H1 (cell line): ENCODE measurements at regions not wholly inside any gene's neighbourhood (a gene's known extent, or its start where the extent isn't known, plus 50 kb on each side); places are given as distances from the start of the nearest gene placed in this dataset.

Source experiments
- CBX5 ChIP-seq: fragments of 300-800, 300-1000 bp; sonication (generic); IDR thresholded peaks from 2 replicates; pipeline ENCODE4 v1.7.1; 2016; ENCODE audit warnings: antibody characterized with exemption, low read length, low read depth
- EGR1 ChIP-seq: IDR thresholded peaks from 2 replicates; pipeline ENCODE4 v1.6.1; 2011; ENCODE audit warnings: low read depth, low read length, borderline replicate concordance
- NANOG ChIP-seq: IDR thresholded peaks from 2 replicates; pipeline ENCODE4 v1.6.1; 2011; ENCODE audit warnings: low read length, low read depth, mild to moderate bottlenecking, inconsistent platforms; ENCODE audit not compliant: insufficient read depth, poor library complexity, severe bottlenecking
- TCF12 ChIP-seq: IDR thresholded peaks from 2 replicates; pipeline ENCODE4 v1.6.1; 2011; ENCODE audit warnings: low read depth, mild to moderate bottlenecking, low read length
- ZNF274 ChIP-seq: IDR thresholded peaks from 2 replicates; pipeline ENCODE4 v1.7.0; 2012; ENCODE audit warnings: low read length, borderline replicate concordance; ENCODE audit errors: extremely low read depth
- TF ChIP-seq, protein P1 (sequence below): IDR thresholded peaks from 2 replicates; pipeline ENCODE4 v1.6.1; 2012; ENCODE audit warnings: inconsistent platforms
- TF ChIP-seq, protein P2 (sequence below), 3 experiments: IDR thresholded peaks; 1 replicate in 2 of 3; 2 replicates in 1 of 3; pipeline versions ENCODE4 v1.5.1 to v1.6.1; 2011; ENCODE audit warnings: low read length in 3 of 3, mild to moderate bottlenecking in 3 of 3, inconsistent platforms in 2 of 3, low read depth in 1 of 3, moderate library complexity in 1 of 3; ENCODE audit not compliant: insufficient read depth in 1 of 3; ENCODE audit errors: control extremely low read depth in 1 of 3

DNA sequence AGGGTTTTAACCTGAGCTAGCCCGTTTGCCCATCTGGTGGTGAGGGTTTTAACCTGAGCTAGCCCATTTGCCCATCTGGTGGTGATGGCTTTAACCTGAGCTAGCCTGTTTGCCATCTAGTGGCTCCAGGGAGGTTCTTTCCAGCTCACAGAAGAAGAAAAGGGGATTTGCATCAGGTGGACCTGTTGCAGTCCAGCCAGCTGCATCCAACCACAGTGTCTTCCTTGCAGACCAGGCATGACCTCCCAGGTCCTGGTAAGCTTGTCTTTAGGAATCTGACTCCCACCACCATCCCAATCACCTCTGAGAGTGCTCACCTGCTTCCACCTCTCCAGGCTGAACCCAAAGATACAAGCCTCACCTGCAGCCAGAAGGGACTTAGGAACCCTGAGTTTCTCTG lies 62.4 kb upstream of the EMX2 start (continued):
- TF ChIP-seq, protein P1, sequence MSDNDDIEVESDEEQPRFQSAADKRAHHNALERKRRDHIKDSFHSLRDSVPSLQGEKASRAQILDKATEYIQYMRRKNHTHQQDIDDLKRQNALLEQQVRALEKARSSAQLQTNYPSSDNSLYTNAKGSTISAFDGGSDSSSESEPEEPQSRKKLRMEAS, result no peak
- TF ChIP-seq TCF12 (no peak), CBX5 (no peak), EGR1 (no peak), NANOG (no peak), ZNF274 (no peak)
- TF ChIP-seq, protein P2, sequence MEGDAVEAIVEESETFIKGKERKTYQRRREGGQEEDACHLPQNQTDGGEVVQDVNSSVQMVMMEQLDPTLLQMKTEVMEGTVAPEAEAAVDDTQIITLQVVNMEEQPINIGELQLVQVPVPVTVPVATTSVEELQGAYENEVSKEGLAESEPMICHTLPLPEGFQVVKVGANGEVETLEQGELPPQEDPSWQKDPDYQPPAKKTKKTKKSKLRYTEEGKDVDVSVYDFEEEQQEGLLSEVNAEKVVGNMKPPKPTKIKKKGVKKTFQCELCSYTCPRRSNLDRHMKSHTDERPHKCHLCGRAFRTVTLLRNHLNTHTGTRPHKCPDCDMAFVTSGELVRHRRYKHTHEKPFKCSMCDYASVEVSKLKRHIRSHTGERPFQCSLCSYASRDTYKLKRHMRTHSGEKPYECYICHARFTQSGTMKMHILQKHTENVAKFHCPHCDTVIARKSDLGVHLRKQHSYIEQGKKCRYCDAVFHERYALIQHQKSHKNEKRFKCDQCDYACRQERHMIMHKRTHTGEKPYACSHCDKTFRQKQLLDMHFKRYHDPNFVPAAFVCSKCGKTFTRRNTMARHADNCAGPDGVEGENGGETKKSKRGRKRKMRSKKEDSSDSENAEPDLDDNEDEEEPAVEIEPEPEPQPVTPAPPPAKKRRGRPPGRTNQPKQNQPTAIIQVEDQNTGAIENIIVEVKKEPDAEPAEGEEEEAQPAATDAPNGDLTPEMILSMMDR (IDR thresholded peaks at IDR 0.05; ENCODE audit: control extremely low read depth in 1 of 3, insufficient read depth in 1 of 3, low read depth in 1 of 3, low read length in 3 of 3), result no peak
